ENCODE measurements at regions not wholly inside any gene's neighbourhood (a gene's known extent, or its start where the extent isn't known, plus 50 kb on each side); places are given as distances from the start of the nearest gene placed in this dataset.
"Not testable (repeated sequence)": the region's sequence is repeated elsewhere in the genome, so short reads cannot be mapped to it uniquely, and the experiment has no call there.

GRCh38 chr13:44845281-44846058 is 143.8 kb downstream of the NUFIP1 start:
- not testable (repeated sequence) for FAIRE-seq

DNA sequence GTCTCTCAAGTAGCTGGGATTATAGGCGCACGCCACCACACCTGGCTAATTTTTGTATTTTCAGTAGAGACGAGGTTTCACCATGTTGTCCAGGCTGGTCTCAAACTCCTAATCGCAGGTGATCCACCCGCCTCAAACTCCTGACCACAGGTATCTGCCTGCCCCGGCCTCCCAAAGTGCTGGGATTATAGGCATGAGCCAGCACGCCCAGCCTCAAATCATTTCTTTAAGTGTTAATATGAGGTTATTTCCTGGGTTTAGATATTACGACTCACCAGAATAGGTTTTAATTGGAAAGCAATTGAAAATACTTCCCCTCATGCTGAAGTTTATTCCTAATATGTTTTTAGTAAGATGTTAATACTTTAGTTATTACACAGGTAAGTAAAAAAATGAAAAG is 144.5 kb downstream of the NUFIP1 start:
- no peak for FAIRE-seq

GRCh38 chr13:44843403-44843802 is 145.9 kb downstream of the NUFIP1 start:
- no peak for FAIRE-seq

DNA sequence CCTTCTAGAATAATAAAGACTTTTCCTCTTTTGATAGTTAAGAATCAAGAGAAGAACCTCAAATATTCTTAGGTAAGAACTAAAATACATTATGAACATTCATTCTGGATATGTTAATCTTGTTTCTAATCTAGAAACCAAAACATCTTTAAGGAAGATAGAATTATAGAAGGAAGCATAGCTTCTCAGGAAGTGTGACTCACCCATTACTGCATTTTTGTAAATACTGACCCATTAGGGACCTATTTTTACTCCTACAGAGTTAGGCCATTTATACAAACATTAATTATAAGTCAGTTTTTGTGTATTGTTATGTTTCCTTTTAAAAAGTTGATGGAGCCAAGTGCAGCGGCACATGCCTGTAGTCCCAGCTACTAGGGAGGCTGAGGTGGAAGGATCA is 147.1 kb downstream of the NUFIP1 start:
- FAIRE-seq: no peak

DNA sequence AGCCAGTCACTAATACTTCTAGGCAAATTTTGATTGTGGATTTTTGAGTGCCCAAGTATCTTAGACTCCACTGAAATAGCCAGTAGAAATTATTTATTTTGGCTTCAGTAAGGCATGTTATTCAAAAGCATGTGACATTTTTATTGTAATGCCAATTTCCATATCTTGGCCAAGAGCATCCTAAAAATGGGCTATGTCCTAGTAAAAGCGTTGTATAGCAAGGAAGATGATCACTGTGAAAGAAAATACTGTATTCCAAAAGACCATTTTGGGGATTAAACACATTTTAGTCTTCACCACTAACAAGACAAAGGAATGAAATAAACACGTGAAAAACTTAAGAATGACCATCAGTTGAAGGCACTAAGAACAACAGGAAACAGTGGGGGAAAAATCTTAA is 149.1 kb downstream of the NUFIP1 start:
- FAIRE-seq: no peak

GRCh38 chr13:44837250-44837649 is 152.0 kb downstream of the NUFIP1 start:
- no peak for FAIRE-seq

- no peak for FAIRE-seq
These were observed 154.9 kb downstream of the NUFIP1 start for GRCh38 chr13:44834404-44834803.

DNA sequence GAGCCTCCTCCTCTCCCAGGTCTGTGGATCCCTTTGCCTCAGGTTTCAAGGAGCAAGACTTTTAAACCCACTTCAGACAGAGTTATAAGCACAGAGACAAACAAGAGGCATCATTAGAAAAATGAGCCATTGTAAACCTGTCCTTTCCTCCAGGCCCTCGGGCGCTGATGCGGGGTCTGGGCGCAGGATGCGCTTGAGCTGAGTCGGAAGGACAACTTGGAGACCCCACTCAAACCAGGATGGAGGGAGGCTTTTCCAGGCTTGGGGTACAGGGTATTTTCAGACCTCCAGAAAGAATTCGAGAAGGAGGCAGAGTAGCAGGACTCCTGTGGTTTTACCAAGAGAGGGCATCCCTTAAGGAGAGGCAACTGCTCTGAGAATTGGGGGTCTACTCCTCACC is 155.6 kb downstream of the NUFIP1 start:
- FAIRE-seq: no peak

GRCh38 chr13:44833139-44833538 is 156.1 kb downstream of the NUFIP1 start:
- FAIRE-seq: no peak

DNA sequence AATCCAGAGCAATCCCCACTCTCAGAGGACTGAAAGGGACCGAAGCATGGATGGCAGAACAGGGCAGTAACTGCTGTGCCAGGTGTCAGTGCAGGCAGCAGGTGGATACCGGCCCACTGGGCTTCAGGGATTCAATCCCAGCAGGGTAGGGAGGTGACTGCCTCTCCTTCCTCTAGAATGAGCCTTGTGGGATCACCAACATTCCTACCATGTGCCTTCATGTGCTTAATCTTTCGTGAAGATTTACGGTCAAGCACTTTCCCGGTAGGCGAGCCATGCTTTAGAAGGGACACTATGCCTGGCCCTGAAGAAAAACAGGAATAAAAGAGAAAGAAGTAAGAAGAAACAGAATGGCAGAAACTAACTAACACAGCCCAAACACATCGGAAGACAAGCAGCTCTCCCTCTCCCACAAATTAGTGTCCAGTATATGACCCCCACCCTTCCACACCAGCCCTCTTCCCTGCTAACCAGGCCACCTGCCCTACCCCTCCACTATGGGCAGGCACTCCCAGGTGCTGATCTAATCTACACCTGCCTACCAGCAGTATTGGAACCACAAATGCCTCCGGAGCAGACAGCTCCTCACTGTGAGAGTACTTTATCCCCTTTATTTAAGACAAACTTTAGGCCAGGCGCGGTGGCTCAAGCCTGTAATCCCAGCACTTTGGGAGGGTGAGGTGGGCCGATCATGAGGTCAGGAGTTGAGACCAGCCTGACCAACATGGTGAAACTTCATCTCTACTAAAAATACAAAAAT is 162.5 kb downstream of the NUFIP1 start:
- FAIRE-seq: no peak

GRCh38 chr13:44825953-44826352 is 163.3 kb downstream of the NUFIP1 start:
- no peak for FAIRE-seq

DNA sequence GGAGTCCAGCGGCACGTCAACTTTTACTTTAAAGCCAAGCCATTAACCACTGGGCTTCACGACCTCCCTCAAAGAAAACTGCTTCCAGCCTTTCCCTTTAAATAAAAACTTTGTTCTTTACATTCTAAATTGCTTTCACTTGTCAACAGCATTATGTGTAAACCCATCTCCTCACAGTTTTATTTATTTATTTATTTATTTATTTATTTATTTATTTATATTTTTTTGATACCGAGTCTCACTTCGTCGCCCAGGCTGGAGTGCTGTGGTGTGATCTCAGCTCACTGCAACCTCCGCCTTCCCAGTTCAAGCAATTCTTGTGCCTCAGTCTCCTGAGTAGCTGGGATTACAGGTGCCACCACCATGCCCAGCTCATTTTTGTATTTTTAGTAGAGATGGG is 165.7 kb downstream of the NUFIP1 start:
- not testable (repeated sequence) for FAIRE-seq

DNA sequence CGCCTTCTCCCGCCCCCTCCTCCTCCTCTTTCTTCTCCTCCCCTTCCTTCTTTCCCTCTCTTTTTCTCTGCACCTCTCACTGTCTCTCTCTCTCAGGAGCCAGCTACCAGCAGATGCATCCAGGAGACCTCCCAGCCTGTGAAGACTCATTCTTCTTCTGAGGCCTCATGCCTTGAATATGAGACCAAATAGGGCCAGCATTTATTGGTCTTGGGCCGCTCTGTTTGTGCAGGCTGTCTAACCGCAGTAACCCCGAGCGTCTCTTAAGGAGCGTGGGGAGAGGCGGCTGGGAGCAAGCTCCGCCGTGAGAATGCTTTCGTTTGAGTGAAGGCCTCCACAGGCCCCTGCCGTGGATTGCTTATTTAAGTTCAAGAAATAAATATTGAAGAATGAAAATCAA is 167.0 kb downstream of the NUFIP1 start:
- FAIRE-seq: no peak

GRCh38 chr13:44819772-44820171 is 169.5 kb downstream of the NUFIP1 start:
- FAIRE-seq: no peak

- no peak for FAIRE-seq
These were observed 170.0 kb downstream of the NUFIP1 start for GRCh38 chr13:44819245-44819644.

DNA sequence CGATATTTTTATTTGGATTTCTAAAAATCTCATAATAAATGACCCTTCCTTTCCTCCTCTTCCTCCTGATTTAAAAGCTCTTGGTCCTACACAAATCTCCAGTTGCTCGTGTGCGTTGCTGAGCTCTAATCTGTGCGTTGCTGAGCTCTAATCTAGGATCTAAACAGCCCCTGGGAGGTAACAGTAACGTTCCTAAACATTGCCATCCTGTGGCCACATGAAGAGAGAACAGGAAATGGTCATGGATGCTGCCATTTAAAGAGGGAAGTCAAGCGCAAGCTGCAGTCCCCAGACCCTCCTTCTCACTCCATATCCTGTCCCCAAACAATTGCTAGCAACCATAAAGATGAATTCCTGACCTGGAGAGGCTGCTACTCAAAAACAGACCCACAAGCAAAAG is 170.8 kb downstream of the NUFIP1 start:
- peak; percentile 36 for FAIRE-seq

DNA sequence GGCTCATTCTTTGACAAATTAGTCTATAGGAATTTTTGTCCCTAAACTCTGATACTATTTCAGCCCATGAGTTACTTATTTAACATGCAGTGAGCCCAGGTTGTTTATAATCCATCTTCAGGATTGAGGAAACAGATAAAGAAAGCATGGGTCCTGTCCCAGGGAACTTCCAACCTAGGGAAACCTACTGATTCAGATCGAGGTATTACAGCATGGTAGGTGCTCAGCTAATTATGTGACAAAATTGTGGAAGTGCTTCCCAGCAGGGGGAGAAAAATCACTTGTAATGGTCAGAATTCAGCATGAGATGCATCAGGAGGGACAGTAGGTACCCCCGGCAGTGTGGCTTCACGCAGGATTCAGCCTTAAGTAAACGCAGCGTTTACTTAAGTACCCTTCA is 171.3 kb downstream of the NUFIP1 start:
- FAIRE-seq: no peak

DNA sequence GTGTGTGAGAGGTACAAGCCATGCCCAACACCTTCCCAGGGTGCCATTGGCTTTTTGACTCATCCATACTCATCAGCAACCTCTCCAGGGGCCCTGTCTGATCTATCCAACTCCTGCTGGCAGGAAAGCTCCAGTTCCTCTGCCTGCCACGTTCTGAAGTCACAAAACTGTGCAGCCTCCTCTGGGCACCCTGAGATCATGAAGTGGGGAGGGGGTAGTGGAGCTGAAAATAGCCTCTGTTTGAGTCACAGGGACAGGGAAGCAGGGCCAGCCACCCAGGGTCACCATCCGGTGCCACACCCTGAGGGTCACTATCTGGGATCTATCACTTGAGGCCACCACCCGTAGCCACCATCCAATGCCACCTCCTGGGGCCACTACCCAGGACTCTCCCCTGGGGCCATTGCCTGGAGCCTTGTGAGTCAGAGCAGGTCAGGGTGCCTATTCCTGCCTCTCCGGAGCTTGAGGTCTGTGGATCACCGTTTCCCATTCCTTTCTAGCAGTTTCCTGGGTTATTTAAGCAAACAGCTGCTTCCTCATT is 172.1 kb downstream of the NUFIP1 start:
- no peak for FAIRE-seq

DNA sequence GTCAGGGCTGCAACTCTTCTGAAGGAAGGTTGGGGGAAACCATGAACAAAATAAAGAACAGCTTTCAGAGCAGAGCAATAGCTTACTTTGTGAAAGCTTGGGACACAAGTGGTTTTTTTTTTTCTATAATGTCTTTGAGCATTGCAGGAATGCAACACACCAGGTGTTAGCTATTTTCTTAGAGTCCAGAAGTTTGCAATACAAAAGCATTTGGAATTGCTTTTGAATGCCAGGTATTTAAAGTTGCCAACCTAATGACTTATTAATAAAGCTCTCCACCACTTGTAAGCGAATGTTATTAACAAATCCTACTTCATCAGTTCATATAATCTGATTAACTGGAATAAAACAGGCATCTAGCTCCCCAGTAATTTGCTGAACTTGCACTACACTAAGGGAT is 172.6 kb downstream of the NUFIP1 start:
- FAIRE-seq: no peak

DNA sequence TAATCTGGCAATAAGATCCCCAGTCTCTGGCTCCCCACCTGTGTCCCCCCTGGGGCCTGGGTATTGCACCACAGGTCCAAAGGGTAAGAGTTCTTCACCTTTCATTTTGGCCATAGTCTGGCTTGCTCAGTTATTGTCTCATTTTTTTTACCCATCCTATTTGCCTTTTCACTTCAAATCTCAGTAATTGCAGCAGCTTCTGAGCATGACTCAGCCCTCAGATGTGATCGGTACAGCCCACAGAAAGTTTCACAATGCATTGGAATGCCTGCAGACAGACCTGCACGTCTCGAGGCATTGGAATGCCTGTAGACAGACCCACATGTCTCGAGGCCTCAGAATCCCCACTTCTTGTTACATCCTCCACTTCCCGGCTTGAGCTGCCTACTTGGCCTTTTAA is 173.6 kb downstream of the NUFIP1 start:
- no peak for FAIRE-seq

DNA sequence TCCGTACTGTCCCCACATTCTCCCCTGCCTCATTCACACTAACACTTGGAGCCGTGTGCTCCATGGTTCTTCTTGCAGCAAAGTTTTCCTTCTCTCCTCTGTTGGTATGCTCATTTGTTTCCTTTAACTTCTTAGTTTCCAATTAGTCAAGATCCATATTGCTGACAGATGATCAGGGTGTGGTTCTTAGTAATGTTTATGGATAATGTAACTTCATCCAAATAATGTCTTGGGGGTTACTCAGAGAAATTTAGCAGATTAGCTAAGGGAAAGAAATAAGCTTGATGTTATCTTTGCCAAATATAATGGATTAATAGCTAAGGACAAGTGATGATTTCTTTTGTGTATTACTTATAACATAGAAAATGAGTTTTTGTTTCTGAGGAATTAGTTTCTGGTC is 174.4 kb downstream of the NUFIP1 start:
- no peak for FAIRE-seq

DNA sequence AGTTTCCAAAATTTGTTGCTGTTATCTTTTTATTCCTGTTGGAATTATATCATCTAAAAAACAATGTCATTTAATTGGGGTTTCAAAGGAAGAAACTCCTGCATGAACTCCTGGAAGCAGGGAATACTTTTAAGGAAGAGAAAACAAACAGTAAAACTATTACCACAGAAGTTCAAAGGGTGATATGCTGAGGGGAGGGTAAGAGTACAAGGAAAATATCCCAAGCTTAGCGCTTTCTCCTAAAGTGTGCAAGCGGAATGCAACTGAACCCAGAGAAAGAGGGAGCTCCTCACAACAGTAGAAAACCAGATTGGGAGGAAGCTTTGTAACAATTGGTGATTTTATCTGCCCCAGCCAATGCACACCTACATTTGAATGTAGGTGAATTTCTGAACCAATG is 175.1 kb downstream of the NUFIP1 start:
- no peak for FAIRE-seq

DNA sequence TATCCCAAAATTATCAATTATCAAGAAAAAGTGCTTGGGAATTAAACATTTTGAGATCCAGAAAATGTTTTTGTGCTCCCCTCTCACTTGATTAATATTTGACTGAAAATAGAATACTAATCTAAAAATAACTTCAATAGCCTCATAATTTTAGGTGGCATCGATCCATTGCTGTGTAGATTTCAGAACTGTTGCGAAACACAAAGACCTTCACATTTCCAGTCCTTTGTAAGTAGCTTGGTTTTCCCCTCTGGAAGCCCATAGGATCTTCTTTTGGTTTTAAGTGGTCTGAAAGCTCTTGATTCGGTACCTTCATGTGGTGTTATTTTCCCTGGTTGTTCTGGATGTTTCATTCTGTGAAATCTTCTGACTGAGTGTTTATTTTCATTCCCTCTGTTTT is 176.5 kb downstream of the NUFIP1 start:
- FAIRE-seq: no peak
